ENCODE measurements at regions not wholly inside any gene's neighbourhood (a gene's known extent, or its start where the extent isn't known, plus 50 kb on each side); places are given as distances from the start of the nearest gene placed in this dataset.
"Not testable (repeated sequence)": the region's sequence is repeated elsewhere in the genome, so short reads cannot be mapped to it uniquely, and the experiment has no call there.

GRCh38 chr11:115631609-115632008 lies 127.4 kb upstream of the CADM1 start:
- no peak overlapping the region for H3K4me3 ChIP-seq (ENCODE audit: low read depth, low read length)
- no peak for DNase-seq (ENCODE audit: low read depth)

GRCh38 chr11:115630214-115630613 lies 126.0 kb upstream of the CADM1 start:
- no peak overlapping the region for H3K4me3 ChIP-seq (ENCODE audit: low read depth, low read length)
- DNase-seq (ENCODE audit: low read depth) = no peak

GRCh38 chr11:115629456-115630015 lies 125.3 kb upstream of the CADM1 start:
- DNase-seq (ENCODE audit: low read depth) = no peak
- H3K4me3 ChIP-seq (ENCODE audit: low read depth, low read length) = no peak overlapping the region

GRCh38 chr11:115627666-115628460 lies 123.6 kb upstream of the CADM1 start:
- no peak overlapping the region for H3K4me3 ChIP-seq (ENCODE audit: low read depth, low read length)
- DNase-seq (ENCODE audit: low read depth) = no peak

GRCh38 chr11:115627071-115627470 lies 122.9 kb upstream of the CADM1 start:
- no peak for DNase-seq (ENCODE audit: low read depth)
- no peak overlapping the region for H3K4me3 ChIP-seq (ENCODE audit: low read depth, low read length)

- no peak for DNase-seq (ENCODE audit: low read depth)
- H3K4me3 ChIP-seq (ENCODE audit: low read depth, low read length) = no peak overlapping the region
Measured at GRCh38 chr11:115626414-115626813, 122.2 kb upstream of the CADM1 start.

GRCh38 chr11:115625502-115625901 lies 121.3 kb upstream of the CADM1 start:
- DNase-seq (ENCODE audit: low read depth) = no peak

GRCh38 chr11:115624065-115624464 lies 119.8 kb upstream of the CADM1 start:
- no peak for DNase-seq (ENCODE audit: low read depth)
- H3K4me3 ChIP-seq (ENCODE audit: low read depth, low read length) = no peak overlapping the region

More at GRCh38 chr11:115625502-115625901, 121.3 kb upstream of the CADM1 start:
- H3K4me3 ChIP-seq (ENCODE audit: low read depth, low read length) = no peak overlapping the region

- H3K4me3 ChIP-seq (ENCODE audit: low read depth, low read length) = no peak overlapping the region
- DNase-seq (ENCODE audit: low read depth) = peak; percentile 81
Measured at GRCh38 chr11:115623021-115623451, 118.8 kb upstream of the CADM1 start.

- H3K4me3 ChIP-seq (ENCODE audit: low read depth, low read length) = no peak overlapping the region
- DNase-seq (ENCODE audit: low read depth) = no peak
Measured at GRCh38 chr11:115618428-115618827, 114.2 kb upstream of the CADM1 start.

GRCh38 chr11:115617767-115618166 lies 113.6 kb upstream of the CADM1 start:
- no peak overlapping the region for H3K4me3 ChIP-seq (ENCODE audit: low read depth, low read length)
- no peak for DNase-seq (ENCODE audit: low read depth)

GRCh38 chr11:115616971-115617370 lies 112.8 kb upstream of the CADM1 start:
- no peak overlapping the region for H3K4me3 ChIP-seq (ENCODE audit: low read depth, low read length)
- DNase-seq (ENCODE audit: low read depth) = peak; percentile 36

GRCh38 chr11:115613986-115614632 lies 109.9 kb upstream of the CADM1 start:
- no peak for DNase-seq (ENCODE audit: low read depth)
- H3K4me3 ChIP-seq (ENCODE audit: low read depth, low read length) = no peak overlapping the region

- no peak for DNase-seq (ENCODE audit: low read depth)
- no peak overlapping the region for H3K4me3 ChIP-seq (ENCODE audit: low read depth, low read length)
Measured at GRCh38 chr11:115613004-115613403, 108.8 kb upstream of the CADM1 start.

- DNase-seq (ENCODE audit: low read depth) = no peak
- H3K4me3 ChIP-seq (ENCODE audit: low read depth, low read length) = no peak overlapping the region
Measured at GRCh38 chr11:115612046-115612730, 108.0 kb upstream of the CADM1 start.

GRCh38 chr11:115611343-115611742 lies 107.1 kb upstream of the CADM1 start:
- no peak for DNase-seq (ENCODE audit: low read depth)
- no peak overlapping the region for H3K4me3 ChIP-seq (ENCODE audit: low read depth, low read length)

GRCh38 chr11:115610908-115611307 lies 106.7 kb upstream of the CADM1 start:
- no peak for DNase-seq (ENCODE audit: low read depth)

GRCh38 chr11:115610234-115610633 lies 106.0 kb upstream of the CADM1 start:
- not testable (repeated sequence) for H3K4me3 ChIP-seq (ENCODE audit: low read depth, low read length); DNase-seq (ENCODE audit: low read depth)

More at GRCh38 chr11:115610908-115611307, 106.7 kb upstream of the CADM1 start:
- no peak overlapping the region for H3K4me3 ChIP-seq (ENCODE audit: low read depth, low read length)

GRCh38 chr11:115608976-115609375 lies 104.8 kb upstream of the CADM1 start:
- DNase-seq (ENCODE audit: low read depth) = no peak

GRCh38 chr11:115607621-115608221 lies 103.5 kb upstream of the CADM1 start:
- DNase-seq (ENCODE audit: low read depth) = no peak
- no peak overlapping the region for H3K4me3 ChIP-seq (ENCODE audit: low read depth, low read length)

More at GRCh38 chr11:115608976-115609375, 104.8 kb upstream of the CADM1 start:
- H3K4me3 ChIP-seq (ENCODE audit: low read depth, low read length) = no peak overlapping the region
